H9 (cell line): ENCODE measurements at regions not wholly inside any gene's neighbourhood (a gene's known extent, or its start where the extent isn't known, plus 50 kb on each side); places are given as distances from the start of the nearest gene placed in this dataset.

ENCODE experiments used
- DNase-seq: peaks from one replicate; pipeline ENCODE4 v3.0.0-alpha.2; 2017
- H2AFZ ChIP-seq: one replicate; pipeline ENCODE4 v1.6.1; 2013; ENCODE audit warnings: mild to moderate bottlenecking, low read length, control low read depth, moderate library complexity
- H2AK5ac ChIP-seq: 2 replicates; pipeline ENCODE4 v1.6.1; 2013; ENCODE audit warnings: low read length, control low read depth, mixed read lengths; ENCODE audit not compliant: insufficient read length
- H2BK120ac ChIP-seq: one replicate; pipeline ENCODE4 v1.6.1; 2013; ENCODE audit warnings: low read depth, mild to moderate bottlenecking, low read length, control low read depth, inconsistent platforms; ENCODE audit not compliant: poor library complexity, severe bottlenecking
- H2BK12ac ChIP-seq: 2 replicates; pipeline ENCODE4 v1.6.1; 2013; ENCODE audit warnings: low read length, control low read depth, mixed read lengths, low read depth; ENCODE audit not compliant: insufficient read length
- H2BK15ac ChIP-seq: 2 replicates; pipeline ENCODE4 v1.6.1; 2013; ENCODE audit warnings: low read depth, low read length, control low read depth
- H2BK20ac ChIP-seq: one replicate; pipeline ENCODE4 v1.6.1; 2013; ENCODE audit warnings: low read depth, mild to moderate bottlenecking, low read length, control low read depth, inconsistent platforms; ENCODE audit not compliant: poor library complexity, severe bottlenecking
- H2BK5ac ChIP-seq: 2 replicates; pipeline ENCODE4 v1.6.1; 2013; ENCODE audit warnings: low read length, control low read depth, mixed read lengths; ENCODE audit not compliant: insufficient read length
- H3K14ac ChIP-seq: 2 replicates; pipeline ENCODE4 v1.6.1; 2013; ENCODE audit warnings: low read length, control low read depth; ENCODE audit not compliant: insufficient read depth
- H3K18ac ChIP-seq: 2 replicates; pipeline ENCODE4 v1.6.1; 2013; ENCODE audit warnings: low read depth, mild to moderate bottlenecking, mixed read lengths, low read length, control low read depth; ENCODE audit not compliant: insufficient read length
- H3K23ac ChIP-seq: 2 replicates; pipeline ENCODE4 v1.6.1; 2013; ENCODE audit warnings: low read length, control low read depth, mixed read lengths, low read depth; ENCODE audit not compliant: insufficient read length
- H3K23me2 ChIP-seq: 2 replicates; pipeline ENCODE4 v1.6.1; 2013; ENCODE audit warnings: low read depth, mild to moderate bottlenecking, mixed read lengths, low read length, control low read depth; ENCODE audit not compliant: insufficient read length, poor library complexity, severe bottlenecking
- H3K27ac ChIP-seq: 2 replicates; pipeline ENCODE4 v1.5.1; 2013; ENCODE audit warnings: low read length, control low read depth, mixed read lengths, low read depth; ENCODE audit not compliant: insufficient read length
- H3K27me3 ChIP-seq: 2 replicates; pipeline ENCODE4 v1.6.1; 2013; ENCODE audit warnings: low read length, control low read depth, inconsistent platforms; ENCODE audit not compliant: insufficient read depth
- H3K4ac ChIP-seq: 2 replicates; pipeline ENCODE4 v1.6.1; 2013; ENCODE audit warnings: low read depth, mild to moderate bottlenecking, control low read depth, inconsistent platforms, low read length, moderate library complexity
- H3K4me1 ChIP-seq: 2 replicates; pipeline ENCODE4 v1.6.1; 2013; ENCODE audit warnings: low read length, control low read depth, inconsistent platforms; ENCODE audit not compliant: insufficient read depth
- H3K4me2 ChIP-seq: 2 replicates; pipeline ENCODE4 v1.6.1; 2013; ENCODE audit warnings: low read length, control low read depth, mixed read lengths; ENCODE audit not compliant: insufficient read length, insufficient read depth
- H3K56ac ChIP-seq: 2 replicates; pipeline ENCODE4 v1.6.1; 2013; ENCODE audit warnings: low read depth, mild to moderate bottlenecking, mixed read lengths, low read length, control low read depth; ENCODE audit not compliant: insufficient read length
- H3K79me1 ChIP-seq: 2 replicates; pipeline ENCODE4 v1.6.1; 2013; ENCODE audit warnings: low read depth, mild to moderate bottlenecking, moderate library complexity, low read length, control low read depth, inconsistent platforms; ENCODE audit not compliant: insufficient read depth, poor library complexity, severe bottlenecking
- H3K79me2 ChIP-seq: 2 replicates; pipeline ENCODE4 v1.6.1; 2013; ENCODE audit warnings: low read length, control low read depth, inconsistent platforms; ENCODE audit not compliant: insufficient read depth
- H3K9ac ChIP-seq: 2 replicates; pipeline ENCODE4 v1.6.1; 2013; ENCODE audit warnings: low read length, control low read depth, mixed read lengths; ENCODE audit not compliant: insufficient read length; ENCODE audit errors: extremely low read depth
- H3K9me3 ChIP-seq: one replicate; pipeline ENCODE4 v1.6.1; 2013; ENCODE audit warnings: low read depth, low read length, inconsistent platforms; ENCODE audit not compliant: control insufficient read depth
- H3T11ph ChIP-seq: one replicate; pipeline ENCODE4 v1.6.1; 2013; ENCODE audit warnings: mild to moderate bottlenecking, low read length, control low read depth, inconsistent platforms
- H4K20me1 ChIP-seq: one replicate; pipeline ENCODE4 v1.6.1; 2013; ENCODE audit not compliant: control insufficient read depth, insufficient read length, insufficient read depth
- H4K5ac ChIP-seq: 2 replicates; pipeline ENCODE4 v1.6.1; 2013; ENCODE audit warnings: low read depth, mild to moderate bottlenecking, mixed read lengths, low read length, control low read depth; ENCODE audit not compliant: insufficient read length
- H4K8ac ChIP-seq: replicated peaks from 2 replicates; pipeline ENCODE4 v1.6.1; 2013; ENCODE audit warnings: low read length, control low read depth, mixed read lengths, low read depth; ENCODE audit not compliant: insufficient read length
- H4K91ac ChIP-seq: 2 replicates; pipeline ENCODE4 v1.6.1; 2013; ENCODE audit warnings: low read depth, mild to moderate bottlenecking, moderate library complexity, mixed read lengths, low read length, control low read depth; ENCODE audit not compliant: insufficient read length
- H3K27ac Mint-ChIP-seq, 3 experiments: 2 replicates in 2 of 3; 3 replicates in 1 of 3; pipeline ENCODE4 v1.8.0; 2020 to 2021; ENCODE audit warnings: mixed read lengths in 3 of 3, mild to moderate bottlenecking in 1 of 3, moderate library complexity in 1 of 3
- H3K27me3 Mint-ChIP-seq: 2 replicates; pipeline ENCODE4 v1.8.0; 2021; ENCODE audit warnings: low read depth, mild to moderate bottlenecking, moderate library complexity, mixed read lengths
- H3K36me3 Mint-ChIP-seq, 3 experiments: 2 replicates in 2 of 3; 3 replicates in 1 of 3; pipeline ENCODE4 v1.8.0; 2020 to 2021; ENCODE audit warnings: low read depth in 3 of 3, mixed read lengths in 3 of 3; ENCODE audit not compliant: insufficient read depth in 1 of 3
- H3K4me1 Mint-ChIP-seq, 2 experiments: 2 replicates each; pipeline ENCODE4 v1.8.0; 2020; ENCODE audit warnings: mixed read lengths in 2 of 2
- H3K4me3 Mint-ChIP-seq, 2 experiments: 2 replicates in 1 of 2; 3 replicates in 1 of 2; pipeline ENCODE4 v1.8.0; 2020 to 2021; ENCODE audit warnings: mild to moderate bottlenecking in 2 of 2, mixed read lengths in 2 of 2, moderate library complexity in 1 of 2
- H3K9me3 Mint-ChIP-seq, 2 experiments: 2 replicates in 1 of 2; 3 replicates in 1 of 2; pipeline ENCODE4 v1.8.0; 2020; ENCODE audit warnings: mild to moderate bottlenecking in 2 of 2, mixed read lengths in 2 of 2, moderate library complexity in 1 of 2
- WGBS: extraction: QIAGEN DNeasy Blood & Tissue Kit; methylation state at CpG from one replicate; pipeline ENCODE4 v1.1.7; 2013; ENCODE audit warnings: missing lambda C conversion rate, low lambda C conversion rate, mixed read lengths; ENCODE audit not compliant: insufficient read length; ENCODE audit errors: extremely low coverage; 5-methylcytosine and 5-hydroxymethylcytosine counted together
- TF ChIP-seq, protein P1 (sequence below): fragments of 200-600 bp; sonication (generic); conservative IDR thresholded peaks from 3 replicates; pipeline ENCODE4 v1.8.0; 2021; ENCODE audit warnings: antibody characterized with exemption, mild to moderate bottlenecking

DNA sequence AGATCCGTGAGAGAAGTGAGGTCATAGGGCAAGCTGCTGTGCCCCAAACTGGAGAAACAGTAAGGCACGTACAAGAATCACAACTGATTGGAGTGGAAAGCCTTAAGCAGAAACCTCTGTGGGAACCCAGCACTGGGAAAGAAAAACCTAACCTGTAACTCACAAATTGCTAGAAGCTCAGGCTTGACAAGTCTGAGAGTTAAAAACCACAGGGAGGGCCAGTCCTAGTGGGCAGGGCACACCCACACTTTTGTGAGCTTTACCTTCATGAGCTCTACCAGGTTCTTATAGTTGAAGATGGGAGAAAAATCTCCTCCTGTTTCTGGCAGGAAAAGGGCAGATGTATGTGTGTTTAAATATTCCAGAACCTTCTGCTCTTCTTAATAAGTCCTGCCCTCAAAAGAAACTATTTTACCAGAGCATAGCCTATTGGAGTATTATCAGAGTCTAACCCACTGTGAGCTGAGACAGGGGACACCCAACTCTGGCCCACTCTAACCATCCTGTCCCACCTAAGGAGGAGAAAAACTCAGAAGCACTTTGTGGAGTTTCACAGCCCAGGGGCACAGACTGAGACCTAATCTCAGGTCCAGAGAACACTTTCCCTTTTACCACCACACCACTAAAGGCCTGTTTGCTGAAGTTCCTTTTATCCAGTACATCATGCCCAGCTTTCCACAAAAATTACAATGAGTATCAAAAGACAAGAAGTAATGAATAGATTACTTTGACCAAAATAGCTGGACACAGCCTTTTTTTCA lies 1265.7 kb upstream of the CHAC2 start:
- no peak overlapping the region for H3K27ac ChIP-seq
- TF ChIP-seq, protein P1, sequence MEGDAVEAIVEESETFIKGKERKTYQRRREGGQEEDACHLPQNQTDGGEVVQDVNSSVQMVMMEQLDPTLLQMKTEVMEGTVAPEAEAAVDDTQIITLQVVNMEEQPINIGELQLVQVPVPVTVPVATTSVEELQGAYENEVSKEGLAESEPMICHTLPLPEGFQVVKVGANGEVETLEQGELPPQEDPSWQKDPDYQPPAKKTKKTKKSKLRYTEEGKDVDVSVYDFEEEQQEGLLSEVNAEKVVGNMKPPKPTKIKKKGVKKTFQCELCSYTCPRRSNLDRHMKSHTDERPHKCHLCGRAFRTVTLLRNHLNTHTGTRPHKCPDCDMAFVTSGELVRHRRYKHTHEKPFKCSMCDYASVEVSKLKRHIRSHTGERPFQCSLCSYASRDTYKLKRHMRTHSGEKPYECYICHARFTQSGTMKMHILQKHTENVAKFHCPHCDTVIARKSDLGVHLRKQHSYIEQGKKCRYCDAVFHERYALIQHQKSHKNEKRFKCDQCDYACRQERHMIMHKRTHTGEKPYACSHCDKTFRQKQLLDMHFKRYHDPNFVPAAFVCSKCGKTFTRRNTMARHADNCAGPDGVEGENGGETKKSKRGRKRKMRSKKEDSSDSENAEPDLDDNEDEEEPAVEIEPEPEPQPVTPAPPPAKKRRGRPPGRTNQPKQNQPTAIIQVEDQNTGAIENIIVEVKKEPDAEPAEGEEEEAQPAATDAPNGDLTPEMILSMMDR, result no peak
- 0 out of 7 replicates have a peak overlapping the region, but pooled peaks of 1 of the 3 experiments have one; percentile 62 for H3K27ac Mint-ChIP-seq

More for the DNA sequence above, 1265.7 kb upstream of the CHAC2 start:
- no peak overlapping the region for H2BK12ac ChIP-seq
- no peak overlapping the region for H4K5ac ChIP-seq
- no peak for DNase-seq
- H3K18ac ChIP-seq, result no peak overlapping the region
- H2BK20ac ChIP-seq, result no peak overlapping the region
- no peak overlapping the region for H3K14ac ChIP-seq
- H3K36me3 Mint-ChIP-seq, result peaks cover 4 to 12% (median 11%) of the 10 kb centered on the region in 3 experiments; a peak in 5 of 7 replicates
- H4K91ac ChIP-seq, result no peak overlapping the region
- H3K9me3 ChIP-seq, result no peaks in the 10 kb centered on the region
- no peak overlapping the region for H2BK5ac ChIP-seq
- no peak overlapping the region for H3K9ac ChIP-seq
- H3K79me2 ChIP-seq, result no peaks in the 10 kb centered on the region
- WGBS, result no CpG with 5 or more reads among the region's 2 CpGs
- no peak overlapping the region for H3K4me3 Mint-ChIP-seq
- H3K9me3 Mint-ChIP-seq, result peaks cover 10 to 12% of the 10 kb centered on the region in 2 experiments; a peak in 4 of 5 replicates
- no peaks in the 10 kb centered on the region for H3K27me3 ChIP-seq
- H3K4me1 Mint-ChIP-seq, result no peaks in the 10 kb centered on the region
- no peaks in the 10 kb centered on the region for H3K4me1 ChIP-seq
- H3K4ac ChIP-seq, result no peak overlapping the region
- H2AK5ac ChIP-seq, result no peak overlapping the region
- H3K27me3 Mint-ChIP-seq, result no peaks in the 10 kb centered on the region
- no peak overlapping the region for H2BK15ac ChIP-seq
- no peaks in the 10 kb centered on the region for H4K20me1 ChIP-seq
- no peak overlapping the region for H3K4me2 ChIP-seq
- peak overlapping the region; percentile 82 for H2AFZ ChIP-seq
- H3K23me2 ChIP-seq, result no peaks in the 10 kb centered on the region
- H3T11ph ChIP-seq, result no peak overlapping the region
- H3K56ac ChIP-seq, result no peak overlapping the region
- H3K23ac ChIP-seq, result no peak overlapping the region
- no peak overlapping the region for H4K8ac ChIP-seq
- no peaks in the 10 kb centered on the region for H3K79me1 ChIP-seq
- H2BK120ac ChIP-seq, result no peak overlapping the region
